Retinal pigment epithelial cell (primary cell): ENCODE measurements at regions not wholly inside any gene's neighbourhood (a gene's known extent, or its start where the extent isn't known, plus 50 kb on each side); places are given as distances from the start of the nearest gene placed in this dataset.

ENCODE experiments used
- DNase-seq: peaks from one replicate; pipeline ENCODE4 v3.0.0-alpha.2; 2010; ENCODE audit warnings: low read depth
- H3K4me3 ChIP-seq: 2 replicates; pipeline ENCODE4 v1.5.1; 2011; ENCODE audit warnings: mild to moderate bottlenecking, low read length, control low read depth, moderate library complexity
- CTCF ChIP-seq: conservative IDR thresholded peaks from 2 replicates; pipeline ENCODE4 v1.5.1; 2011; ENCODE audit warnings: low read depth, low read length, control low read depth, inconsistent platforms

DNA sequence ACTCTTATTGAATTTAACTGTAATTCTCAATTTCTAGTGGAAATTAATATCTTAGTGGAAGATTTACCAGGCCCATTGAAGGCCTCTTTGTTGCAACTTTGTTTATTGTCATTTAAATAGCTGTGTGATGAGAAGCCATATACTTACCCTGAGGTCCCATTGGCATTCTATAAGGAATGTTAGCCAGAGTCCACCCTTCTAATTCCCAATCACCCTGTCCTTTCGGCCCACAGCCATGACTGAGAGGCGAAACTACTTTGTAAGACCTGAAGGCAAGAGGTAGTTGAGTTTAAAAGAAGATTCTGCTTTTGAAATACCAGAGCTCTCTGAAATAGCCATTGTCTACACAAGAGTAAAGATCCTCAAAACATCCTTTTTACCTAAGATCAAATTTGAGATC, 290.5 kb upstream of the RARB start:
- no peak for DNase-seq
- no peak overlapping the region for H3K4me3 ChIP-seq
- TF ChIP-seq CTCF: no peak

GRCh38 chr3:25139267-25139666, 288.8 kb upstream of the RARB start:
- no peak for DNase-seq
- no peak overlapping the region for H3K4me3 ChIP-seq
- TF ChIP-seq CTCF: no peak

GRCh38 chr3:25142609-25143355, 285.3 kb upstream of the RARB start:
- no peak for DNase-seq
- no peak overlapping the region for H3K4me3 ChIP-seq
- no peak for TF ChIP-seq CTCF

DNA sequence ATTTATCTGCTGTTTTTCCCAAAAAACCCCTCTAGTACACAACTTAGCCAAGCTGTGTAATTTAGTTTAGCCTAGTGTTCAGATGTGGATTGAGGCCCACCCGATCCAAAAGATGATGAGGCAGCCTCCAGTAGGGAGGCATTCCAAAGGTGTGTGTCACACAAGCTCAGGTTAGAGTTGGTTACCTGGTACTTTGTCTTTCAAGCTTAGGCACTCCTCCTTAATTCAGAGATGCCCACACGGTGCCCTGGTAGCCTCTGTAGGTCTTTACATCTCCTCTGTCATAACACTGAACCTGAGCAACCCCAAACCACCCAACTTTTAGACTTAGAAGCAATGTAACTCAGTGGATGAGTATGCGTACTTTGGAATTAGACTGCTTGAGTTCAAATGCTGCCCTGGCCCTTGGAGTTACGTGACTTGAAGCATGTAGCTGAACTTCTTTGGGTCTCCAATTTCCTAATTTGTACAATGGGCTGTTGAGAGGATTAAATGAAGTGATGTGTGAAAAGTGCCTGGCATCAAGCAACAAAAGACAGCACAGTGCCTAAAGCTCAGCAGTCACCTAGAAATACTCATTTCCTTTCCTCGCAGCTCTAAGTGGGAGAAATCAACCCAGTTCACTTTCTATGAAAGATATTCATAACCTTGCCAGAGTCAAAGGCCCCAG, 284.6 kb upstream of the RARB start:
- TF ChIP-seq CTCF: no peak
- H3K4me3 ChIP-seq: no peak overlapping the region
- no peak for DNase-seq

- peak; percentile 36 for DNase-seq
- H3K4me3 ChIP-seq: no peak overlapping the region
- TF ChIP-seq CTCF: no peak
Measured at GRCh38 chr3:25144430-25144829, 283.6 kb upstream of the RARB start.

- no peak for DNase-seq
- no peak for TF ChIP-seq CTCF
- H3K4me3 ChIP-seq: no peak overlapping the region
Measured at GRCh38 chr3:25145176-25145575, 282.9 kb upstream of the RARB start.

- no peak overlapping the region for H3K4me3 ChIP-seq
- no peak for DNase-seq
- TF ChIP-seq CTCF: no peak
Measured at GRCh38 chr3:25150199-25150598, 277.9 kb upstream of the RARB start.
